ENCODE measurements at regions not wholly inside any gene's neighbourhood (a gene's known extent, or its start where the extent isn't known, plus 50 kb on each side); places are given as distances from the start of the nearest gene placed in this dataset.

DNA sequence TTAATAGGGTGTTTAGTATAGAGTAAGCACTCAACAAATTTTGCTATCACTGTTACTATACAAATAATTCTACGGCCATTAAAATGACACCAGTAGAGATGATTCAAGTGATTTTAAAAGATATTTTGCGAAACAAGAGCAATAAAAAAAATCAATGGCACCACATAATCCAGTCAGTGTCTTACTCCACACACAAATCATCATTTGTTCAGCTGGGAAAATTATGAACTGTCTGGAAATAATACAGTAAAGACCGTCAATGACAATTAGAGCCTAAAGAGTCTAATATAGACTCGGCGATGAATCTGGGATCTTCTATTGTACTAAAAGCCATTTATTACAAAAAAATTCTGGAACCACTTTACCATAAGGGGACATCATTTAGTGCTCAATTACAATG lies 270.5 kb downstream of the ARRDC4 start:
- TF ChIP-seq GATA3 (IDR thresholded peaks at IDR 0.05; ENCODE audit: borderline replicate concordance) (no peak), KDM5A (IDR thresholded peaks at IDR 0.05) (no peak), POLR2A (IDR thresholded peaks at IDR 0.05; ENCODE audit: low read length) (no peak), MYC (IDR thresholded peaks at IDR 0.05; ENCODE audit: borderline replicate concordance, low read length) (no peak), HOXB13 (CRISPR knock-in tag; IDR thresholded peaks at IDR 0.05; ENCODE audit: low read depth) (no peak), JUN (IDR thresholded peaks at IDR 0.05) (no peak), RAD21 (conservative IDR thresholded peaks at IDR 0.05 in 1 of 2, IDR thresholded peaks at IDR 0.05 in 1 of 2) (no peak)
- TF ChIP-seq, protein P1, sequence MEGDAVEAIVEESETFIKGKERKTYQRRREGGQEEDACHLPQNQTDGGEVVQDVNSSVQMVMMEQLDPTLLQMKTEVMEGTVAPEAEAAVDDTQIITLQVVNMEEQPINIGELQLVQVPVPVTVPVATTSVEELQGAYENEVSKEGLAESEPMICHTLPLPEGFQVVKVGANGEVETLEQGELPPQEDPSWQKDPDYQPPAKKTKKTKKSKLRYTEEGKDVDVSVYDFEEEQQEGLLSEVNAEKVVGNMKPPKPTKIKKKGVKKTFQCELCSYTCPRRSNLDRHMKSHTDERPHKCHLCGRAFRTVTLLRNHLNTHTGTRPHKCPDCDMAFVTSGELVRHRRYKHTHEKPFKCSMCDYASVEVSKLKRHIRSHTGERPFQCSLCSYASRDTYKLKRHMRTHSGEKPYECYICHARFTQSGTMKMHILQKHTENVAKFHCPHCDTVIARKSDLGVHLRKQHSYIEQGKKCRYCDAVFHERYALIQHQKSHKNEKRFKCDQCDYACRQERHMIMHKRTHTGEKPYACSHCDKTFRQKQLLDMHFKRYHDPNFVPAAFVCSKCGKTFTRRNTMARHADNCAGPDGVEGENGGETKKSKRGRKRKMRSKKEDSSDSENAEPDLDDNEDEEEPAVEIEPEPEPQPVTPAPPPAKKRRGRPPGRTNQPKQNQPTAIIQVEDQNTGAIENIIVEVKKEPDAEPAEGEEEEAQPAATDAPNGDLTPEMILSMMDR (IDR thresholded peaks at IDR 0.05): no peak

Data from A549 (cell line).